K562 (cell line): ENCODE measurements at regions not wholly inside any gene's neighbourhood (a gene's known extent, or its start where the extent isn't known, plus 50 kb on each side); places are given as distances from the start of the nearest gene placed in this dataset.

Source experiments
- ATAC-seq: fragments of 200-7000 bp; cut with Tn5 transposase; 3 replicates; pipeline ENCODE4 v1.9.1; 2020; ENCODE audit warnings: moderate library complexity
- BruUV-seq: library from RNA; stranded (reverse); fragments of 400-500 nt; replicated peaks from 2 replicates; lab custom pipeline; 2021; lab: Mats Ljungman, UMichigan
- CTCF ChIA-PET: fragments of 300-600 bp; formaldehyde crosslinking; extraction: SDS; loops from one replicate; lab custom pipeline; 2021; ENCODE audit warnings: low intra/inter-chr PET ratio; lab: Yijun Ruan, JAX
- POLR2A ChIA-PET: fragments of 300-600, 350-650 bp; sonication (Branson Sonifier 250); formaldehyde crosslinking; extraction: SDS; loops from one replicate; lab custom pipeline; 2021; ENCODE audit warnings: antibody characterized with exemption, inconsistent platforms; lab: Yijun Ruan, JAX
- DNase-seq, 4 experiments: peaks; one replicate each; pipeline versions ENCODE4 v3.0.0 to v3.0.0-alpha.2; 2011 to 2018; ENCODE audit warnings: low spot score in 3 of 4, mixed read lengths in 3 of 4; ENCODE audit errors: extremely low read depth in 1 of 4
- FAIRE-seq: peaks from 2 replicates; lab custom pipeline; 2011; peaks lifted over from hg19 to GRCh38; lab: Jason Lieb, UNC
- H2AFZ ChIP-seq: 2 replicates; pipeline ENCODE4 v1.6.0; 2011; ENCODE audit warnings: low read depth, low read length, control low read depth, inconsistent platforms
- H3K27ac ChIP-seq: fragments of 200-600 bp; 3 replicates; pipeline ENCODE4 v1.8.0; 2011; ENCODE audit warnings: low read depth, mild to moderate bottlenecking, control low read depth, inconsistent platforms, low read length, moderate library complexity, mixed read lengths; ENCODE audit errors: extremely low read depth
- H3K27me3 ChIP-seq, 2 experiments: fragments of 300-600 bp in 1 of 2; 2 replicates in 1 of 2; 3 replicates in 1 of 2; pipeline versions ENCODE4 v1.6.0 to v1.8.0; 2011; ENCODE audit warnings: inconsistent platforms in 2 of 2, low read length in 2 of 2, mild to moderate bottlenecking in 1 of 2, mixed read lengths in 1 of 2, moderate library complexity in 1 of 2; ENCODE audit not compliant: control insufficient read depth in 2 of 2, insufficient read depth in 2 of 2
- H3K36me3 ChIP-seq: fragments of 300-600 bp; 3 replicates; pipeline ENCODE4 v1.8.0; 2011; ENCODE audit warnings: mild to moderate bottlenecking, low read length, inconsistent platforms; ENCODE audit not compliant: control insufficient read depth, insufficient read depth
- H3K4me1 ChIP-seq, 2 experiments: fragments of 200-600 bp in 1 of 2; replicated peaks in 1 of 2; 2 replicates in 1 of 2; 3 replicates in 1 of 2; pipeline versions ENCODE4 v1.5.1 to v1.8.0; 2011; ENCODE audit warnings: inconsistent platforms in 2 of 2, low read length in 2 of 2, mild to moderate bottlenecking in 1 of 2, mixed read lengths in 1 of 2, moderate library complexity in 1 of 2; ENCODE audit not compliant: control insufficient read depth in 2 of 2, insufficient read depth in 2 of 2
- H3K4me2 ChIP-seq: 2 replicates; pipeline ENCODE4 v1.6.1; 2011; ENCODE audit warnings: low read length, control low read depth, inconsistent platforms, mixed read lengths; ENCODE audit not compliant: insufficient read depth
- H3K4me3 ChIP-seq: fragments of 200-600 bp; sonication (generic), shearing (Covaris generic); 2 replicates; pipeline ENCODE4 v1.5.1; 2016; ENCODE audit warnings: control low read depth, inconsistent platforms
- H3K79me2 ChIP-seq: fragments of 200-600 bp; 3 replicates; pipeline ENCODE4 v1.8.0; 2011; ENCODE audit warnings: low read length, inconsistent platforms; ENCODE audit not compliant: control insufficient read depth, insufficient read depth
- H3K9ac ChIP-seq, 2 experiments: 2 replicates each; pipeline versions ENCODE4 v1.6.0 to v1.6.1; 2011; ENCODE audit warnings: low read depth in 2 of 2, low read length in 2 of 2, control low read depth in 1 of 2, inconsistent platforms in 1 of 2, mild to moderate bottlenecking in 1 of 2, mixed read lengths in 1 of 2; ENCODE audit not compliant: insufficient read depth in 1 of 2
- H3K9me1 ChIP-seq: one replicate; pipeline ENCODE4 v1.6.0; 2011; ENCODE audit warnings: inconsistent platforms, mild to moderate bottlenecking, low read length, moderate library complexity; ENCODE audit not compliant: control insufficient read depth, insufficient read depth
- H3K9me3 ChIP-seq: replicated peaks from 2 replicates; pipeline ENCODE4 v1.5.1; 2011; ENCODE audit warnings: low read depth, low read length, inconsistent platforms; ENCODE audit not compliant: control insufficient read depth, insufficient read depth
- H4K20me1 ChIP-seq: replicated peaks from 2 replicates; pipeline ENCODE4 v1.6.1; 2011; ENCODE audit warnings: low read length, inconsistent platforms, mixed read lengths; ENCODE audit not compliant: control insufficient read depth, insufficient read depth
- ARNT ChIP-seq, 2 experiments: fragments of 450-650 bp; IDR thresholded peaks; 2 replicates each; pipeline ENCODE4 v1.6.1; 2016; ENCODE audit warnings: mild to moderate bottlenecking in 1 of 2
- ATF6 ChIP-seq: sonication (generic); formaldehyde crosslinking; IDR thresholded peaks from 2 replicates; pipeline ENCODE4 v1.4.0; 2020; ENCODE audit warnings: mild to moderate bottlenecking, missing genetic modification reagents
- CCAR2 ChIP-seq: fragments of 200-400 bp; formaldehyde crosslinking; IDR thresholded peaks from 2 replicates; pipeline ENCODE4 v1.6.1; 2017; ENCODE audit warnings: mild to moderate bottlenecking, low read depth, low read length
- CEBPB ChIP-seq: fragments of 450-650 bp; IDR thresholded peaks from 2 replicates; pipeline ENCODE4 v1.6.1; 2016; ENCODE audit warnings: missing genetic modification characterization, missing compliant biosample characterization
- CREB1 ChIP-seq, 2 experiments: sonication (generic) in 1 of 2; formaldehyde crosslinking in 1 of 2; IDR thresholded peaks; 2 replicates each; pipeline versions ENCODE4 v1.6.1 to v1.8.0; 2012 to 2022; ENCODE audit warnings: inconsistent platforms in 1 of 2, mild to moderate bottlenecking in 1 of 2, missing genetic modification reagents in 1 of 2, moderate library complexity in 1 of 2
- EGR1 ChIP-seq: fragments of 450-650 bp; conservative IDR thresholded peaks from 2 replicates; pipeline ENCODE4 v1.6.1; 2017; ENCODE audit warnings: mild to moderate bottlenecking
- FOXA3 ChIP-seq, 2 experiments: fragments of 450-650 bp in 1 of 2; sonication (generic) in 1 of 2; formaldehyde crosslinking; IDR thresholded peaks in 1 of 2; conservative IDR thresholded peaks in 1 of 2; 2 replicates each; pipeline versions ENCODE4 v1.4.0 to v1.8.0; 2020 to 2022; ENCODE audit warnings: mild to moderate bottlenecking in 2 of 2, missing genetic modification reagents in 1 of 2
- GMEB1 ChIP-seq: fragments of 250-450 bp; sonication (Bioruptor Pico); IDR thresholded peaks from 2 replicates; pipeline ENCODE4 v1.4.0; 2020; ENCODE audit warnings: mild to moderate bottlenecking
- KLF6 ChIP-seq: fragments of 250-450 bp; sonication (Bioruptor Pico); IDR thresholded peaks from 2 replicates; pipeline ENCODE4 v1.4.0; 2020; ENCODE audit warnings: mild to moderate bottlenecking, moderate library complexity, borderline replicate concordance
- RAD21 ChIP-seq, 2 experiments: fragments of 250-450 bp in 1 of 2; fragments of 450-650 bp in 1 of 2; sonication (Bioruptor Pico) in 1 of 2; formaldehyde crosslinking in 1 of 2; IDR thresholded peaks in 1 of 2; conservative IDR thresholded peaks in 1 of 2; 2 replicates each; pipeline versions ENCODE4 v1.4.0 to v1.8.0; 2020 to 2022; ENCODE audit warnings: mild to moderate bottlenecking in 2 of 2, moderate library complexity in 1 of 2
- RHOXF2B ChIP-seq: fragments of 250-450 bp; sonication (Bioruptor Pico); conservative IDR thresholded peaks from 2 replicates; pipeline ENCODE4 v1.5.1; 2021
- SIX5 ChIP-seq, 2 experiments: IDR thresholded peaks; 2 replicates each; pipeline ENCODE4 v1.6.1; 2011; ENCODE audit warnings: low read length in 2 of 2, borderline replicate concordance in 1 of 2, low read depth in 1 of 2, mild to moderate bottlenecking in 1 of 2, moderate library complexity in 1 of 2; ENCODE audit not compliant: insufficient read depth in 1 of 2
- SMAD2 ChIP-seq: fragments of 150-350 bp; IDR thresholded peaks from 2 replicates; pipeline ENCODE4 v1.6.1; 2014; ENCODE audit warnings: low read depth, mild to moderate bottlenecking, low read length
- ZBED1 ChIP-seq: IDR thresholded peaks from 2 replicates; pipeline ENCODE4 v1.6.1; 2014
- ZNF134 ChIP-seq: fragments of 250-450 bp; sonication (Bioruptor Pico); conservative IDR thresholded peaks from 2 replicates; pipeline ENCODE4 v1.4.0; 2020
- ZNF224 ChIP-seq: sonication (generic); formaldehyde crosslinking; IDR thresholded peaks from 2 replicates; pipeline ENCODE4 v1.8.0; 2022; ENCODE audit warnings: mild to moderate bottlenecking, missing genetic modification reagents
- ZNF23 ChIP-seq: fragments of 250-450 bp; sonication (Bioruptor Pico); IDR thresholded peaks from 2 replicates; pipeline ENCODE4 v1.4.0; 2020; ENCODE audit warnings: mild to moderate bottlenecking
- ZNF398 ChIP-seq: fragments of 250-450 bp; sonication (Bioruptor Pico); IDR thresholded peaks from 2 replicates; pipeline ENCODE4 v1.8.0; 2021; ENCODE audit warnings: moderate library complexity, mild to moderate bottlenecking, inconsistent platforms
- ZNF436 ChIP-seq: fragments of 250-450, 450-650 bp; sonication (Bioruptor Pico); formaldehyde crosslinking; IDR thresholded peaks from 2 replicates; pipeline ENCODE4 v1.7.0; 2020; ENCODE audit warnings: mild to moderate bottlenecking
- in situ Hi-C: fragments of 300-500 bp; cut with MboI; formaldehyde crosslinking; loops from 4 replicates; pipeline ENCODE4 v1.15.0; 2018; ENCODE audit warnings: inconsistent platforms, mixed read lengths
- intact Hi-C: fragments of 100-400 bp; cut with micrococcal nuclease; formaldehyde crosslinking; loops from 2 replicates; pipeline ENCODE4 v1.14.2; 2022

GRCh38 chr18:38966841-38967240 is 1401.2 kb upstream of the CELF4 start:
- POLR2A ChIA-PET: no interaction called here
- Histone ChIP-seq H2AFZ (no peak overlapping the region), H4K20me1 (no peaks in the 10 kb centered on the region), H3K36me3 (no peaks in the 10 kb centered on the region), H3K27me3 (no peaks in the 10 kb centered on the region), H3K27ac (no peak overlapping the region), H3K79me2 (no peaks in the 10 kb centered on the region), H3K9me1 (no peaks in the 10 kb centered on the region), H3K4me1 (no peaks in the 10 kb centered on the region), H3K9ac (no peak overlapping the region), H3K4me3 (no peak overlapping the region), H3K4me2 (no peak overlapping the region), H3K9me3 (no peaks in the 10 kb centered on the region)
- in situ Hi-C loops: no loop called here
- intact Hi-C loops: no loop called here
- no TSS peak for BruUV-seq
- FAIRE-seq (no peak), ATAC-seq (no peak), DNase-seq (no peak)
- CTCF ChIA-PET: no interaction called here
- no peak for TF ChIP-seq KLF6 (CRISPR knock-in tag)
- no peak for TF ChIP-seq ZBED1
- TF ChIP-seq RAD21 (CRISPR knock-in tag; conservative IDR thresholded peaks at IDR 0.05 in 1 of 2, IDR thresholded peaks at IDR 0.05 in 1 of 2): no peak
- TF ChIP-seq CEBPB (tag): no peak
- TF ChIP-seq ZNF23 (CRISPR knock-in tag): no peak
- TF ChIP-seq ZNF436 (CRISPR knock-in tag): no peak
- no peak for TF ChIP-seq FOXA3 (CRISPR knock-in tag; conservative IDR thresholded peaks at IDR 0.05 in 1 of 2, IDR thresholded peaks at IDR 0.05 in 1 of 2)
- TF ChIP-seq ZNF398 (CRISPR knock-in tag): no peak
- TF ChIP-seq SIX5 (IDR thresholded peaks at IDR 0.05; ENCODE audit: borderline replicate concordance in 1 of 2, insufficient read depth in 1 of 2, low read depth in 1 of 2, low read length in 2 of 2): no peak
- TF ChIP-seq GMEB1: no peak
- no peak for TF ChIP-seq ZNF134 (CRISPR knock-in tag)
- no peak for TF ChIP-seq ATF6 (CRISPR knock-in tag)
- TF ChIP-seq RHOXF2B (CRISPR knock-in tag): no peak
- TF ChIP-seq CCAR2: no peak
- TF ChIP-seq ZNF224: no peak
- TF ChIP-seq CREB1 (IDR thresholded peaks at IDR 0.05): no peak
- TF ChIP-seq CREB1 (CRISPR knock-in tag; IDR thresholded peaks at IDR 0.05): no peak
- TF ChIP-seq ARNT (IDR thresholded peaks at IDR 0.05): no peak
- TF ChIP-seq EGR1: no peak
- no peak for TF ChIP-seq SMAD2
